Neuronal stem cell (in vitro differentiated cells): ENCODE measurements at regions not wholly inside any gene's neighbourhood (a gene's known extent, or its start where the extent isn't known, plus 50 kb on each side); places are given as distances from the start of the nearest gene placed in this dataset.

ENCODE experiments used
- DNase-seq: peaks from one replicate; pipeline ENCODE4 v3.0.0-alpha.2; 2013; ENCODE audit warnings: low spot score
- H2AFZ ChIP-seq: one replicate; pipeline ENCODE4 v1.6.1; 2013; ENCODE audit warnings: mild to moderate bottlenecking, low read length, inconsistent platforms
- H2AK5ac ChIP-seq: 2 replicates; pipeline ENCODE4 v1.6.1; 2013; ENCODE audit warnings: low read depth, mild to moderate bottlenecking, inconsistent platforms, low read length, moderate library complexity, mixed read lengths
- H2BK120ac ChIP-seq: 2 replicates; pipeline ENCODE4 v1.6.1; 2013; ENCODE audit warnings: low read depth, mild to moderate bottlenecking, inconsistent platforms, low read length, moderate library complexity, mixed read lengths
- H2BK12ac ChIP-seq: one replicate; pipeline ENCODE4 v1.6.1; 2013; ENCODE audit warnings: low read length, inconsistent platforms
- H2BK15ac ChIP-seq: 2 replicates; pipeline ENCODE4 v1.6.1; 2013; ENCODE audit warnings: mild to moderate bottlenecking, low read length, inconsistent platforms, mixed read lengths
- H2BK5ac ChIP-seq: one replicate; pipeline ENCODE4 v1.6.1; 2013; ENCODE audit warnings: inconsistent platforms, mild to moderate bottlenecking, low read length, moderate library complexity
- H3K14ac ChIP-seq: one replicate; pipeline ENCODE4 v1.6.1; 2013; ENCODE audit warnings: low read length, inconsistent platforms
- H3K18ac ChIP-seq: 2 replicates; pipeline ENCODE4 v1.6.1; 2013; ENCODE audit warnings: low read length, inconsistent platforms
- H3K23ac ChIP-seq: 2 replicates; pipeline ENCODE4 v1.6.1; 2013; ENCODE audit warnings: low read depth, mild to moderate bottlenecking, mixed read lengths, low read length, inconsistent platforms; ENCODE audit not compliant: poor library complexity
- H3K27ac ChIP-seq: replicated peaks from 3 replicates; pipeline ENCODE4 v1.5.1; 2013; ENCODE audit warnings: low read length, inconsistent platforms
- H3K27me3 ChIP-seq, 3 experiments: 2 replicates each; pipeline ENCODE4 v1.6.1; 2013; ENCODE audit warnings: low read length in 3 of 3, mild to moderate bottlenecking in 2 of 3, inconsistent platforms in 1 of 3, low read depth in 1 of 3, mixed read lengths in 1 of 3, moderate library complexity in 1 of 3; ENCODE audit not compliant: control insufficient read depth in 3 of 3, insufficient read depth in 3 of 3
- H3K36me3 ChIP-seq, 2 donors: replicated peaks in 1 of 2; 2 replicates each; pipeline ENCODE4 v1.6.1; 2013; ENCODE audit warnings: low read length in 2 of 2; ENCODE audit not compliant: control insufficient read depth in 2 of 2, insufficient read depth in 2 of 2
- H3K4ac ChIP-seq: 2 replicates; pipeline ENCODE4 v1.6.1; 2013; ENCODE audit warnings: inconsistent platforms, mild to moderate bottlenecking, low read length, moderate library complexity
- H3K4me1 ChIP-seq, 2 donors: 1 replicate in 1 of 2; 2 replicates in 1 of 2; pipeline ENCODE4 v1.6.1; 2013; ENCODE audit warnings: low read length in 2 of 2, low read depth in 1 of 2; ENCODE audit not compliant: control insufficient read depth in 2 of 2, insufficient read depth in 1 of 2
- H3K4me2 ChIP-seq: one replicate; pipeline ENCODE4 v1.6.1; 2013; ENCODE audit warnings: mild to moderate bottlenecking, low read length, inconsistent platforms; ENCODE audit not compliant: insufficient read depth, poor library complexity, severe bottlenecking
- H3K4me3 ChIP-seq, 2 donors: 2 replicates each; pipeline ENCODE4 v1.5.1; 2013; ENCODE audit warnings: low read length in 2 of 2, mild to moderate bottlenecking in 2 of 2, inconsistent platforms in 1 of 2, moderate library complexity in 1 of 2
- H3K79me1 ChIP-seq: one replicate; pipeline ENCODE4 v1.6.1; 2013; ENCODE audit warnings: low read depth, mild to moderate bottlenecking, inconsistent platforms, low read length, moderate library complexity
- H3K9ac ChIP-seq: one replicate; pipeline ENCODE4 v1.6.1; 2013; ENCODE audit warnings: mild to moderate bottlenecking, low read depth, low read length, inconsistent platforms; ENCODE audit not compliant: poor library complexity
- H3K9me3 ChIP-seq, 2 donors: replicated peaks in 1 of 2; 2 replicates each; pipeline versions ENCODE3 to v1.6.1; 2013; ENCODE audit warnings: low read length in 2 of 2, mild to moderate bottlenecking in 2 of 2, inconsistent platforms in 1 of 2, low read depth in 1 of 2, mixed read lengths in 1 of 2, moderate library complexity in 1 of 2; ENCODE audit not compliant: control insufficient read depth in 2 of 2, insufficient read depth in 1 of 2
- H4K8ac ChIP-seq: one replicate; pipeline ENCODE4 v1.6.1; 2013; ENCODE audit warnings: low read depth, mild to moderate bottlenecking, inconsistent platforms, low read length, moderate library complexity
- H4K91ac ChIP-seq: one replicate; pipeline ENCODE4 v1.6.1; 2013; ENCODE audit warnings: low read length, low read depth, mild to moderate bottlenecking, inconsistent platforms; ENCODE audit not compliant: poor library complexity
- WGBS, 2 donors: extraction: QIAGEN DNeasy Blood & Tissue Kit; methylation state at CpG; one replicate each; pipeline ENCODE4 v1.1.7; 2013; ENCODE audit warnings: missing lambda C conversion rate in 2 of 2, mixed read lengths in 1 of 2; ENCODE audit not compliant: insufficient read length in 2 of 2, insufficient replicate concordance in 1 of 2; ENCODE audit errors: extremely low coverage in 2 of 2; 5-methylcytosine and 5-hydroxymethylcytosine counted together

GRCh38 chr4:11881947-11882346, 453.3 kb upstream of the HS3ST1 start:
- H3K14ac ChIP-seq = no peak overlapping the region
- no peak overlapping the region for H3K4me2 ChIP-seq
- H3K27ac ChIP-seq = no peak overlapping the region
- no peak overlapping the region for H3K9ac ChIP-seq
- H3K23ac ChIP-seq = no peak overlapping the region
- no peaks in the 10 kb centered on the region for H3K4me1 ChIP-seq
- no peak overlapping the region for H2BK15ac ChIP-seq
- H3K4ac ChIP-seq = no peak overlapping the region
- H2AFZ ChIP-seq = no peak overlapping the region
- no peaks in the 10 kb centered on the region for H3K79me1 ChIP-seq
- DNase-seq = no peak
- H2AK5ac ChIP-seq = no peak overlapping the region
- no peaks in the 10 kb centered on the region for H3K27me3 ChIP-seq
- no peak overlapping the region for H2BK120ac ChIP-seq
- H3K4me3 ChIP-seq = no peak overlapping the region
- no peaks in the 10 kb centered on the region for H3K36me3 ChIP-seq
- H2BK12ac ChIP-seq = no peak overlapping the region
- H4K91ac ChIP-seq = no peak overlapping the region
- H3K9me3 ChIP-seq = peaks cover 0 to 2% of the 10 kb centered on the region in 2 donors
- H2BK5ac ChIP-seq = no peak overlapping the region
- H4K8ac ChIP-seq = no peak overlapping the region
- H3K18ac ChIP-seq = no peak overlapping the region

DNA sequence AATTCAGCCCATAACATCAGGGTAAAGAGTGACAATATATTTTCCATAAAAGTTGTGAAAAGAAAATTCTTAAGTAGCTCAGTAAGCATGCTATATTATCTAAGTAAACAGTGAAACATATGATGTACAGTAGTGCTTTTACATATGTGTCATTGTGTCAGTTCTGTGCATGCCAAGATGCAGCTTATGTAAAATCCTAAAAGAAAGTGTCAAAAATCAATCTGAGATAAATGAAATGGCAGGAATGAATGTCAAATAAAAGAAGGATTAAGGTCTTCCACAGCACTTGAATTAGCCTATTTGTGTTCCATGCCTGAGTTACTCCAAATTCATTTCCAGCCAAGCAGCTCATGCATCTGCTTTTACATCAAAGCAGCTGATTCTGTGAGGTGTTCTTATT, 452.7 kb upstream of the HS3ST1 start:
- no peak overlapping the region for H4K91ac ChIP-seq

GRCh38 chr4:11878241-11878640, 449.5 kb upstream of the HS3ST1 start:
- H2BK15ac ChIP-seq = no peak overlapping the region
- no peak overlapping the region for H3K4me3 ChIP-seq
- H2AFZ ChIP-seq = no peak overlapping the region
- no peaks in the 10 kb centered on the region for H3K79me1 ChIP-seq
- no peak overlapping the region for H2BK5ac ChIP-seq
- no peak overlapping the region for H3K4ac ChIP-seq
- H3K36me3 ChIP-seq = no peaks in the 10 kb centered on the region
- H3K4me1 ChIP-seq = no peaks in the 10 kb centered on the region
- DNase-seq = no peak
- H3K27ac ChIP-seq = no peak overlapping the region
- H3K4me2 ChIP-seq = no peak overlapping the region
- no peak overlapping the region for H3K14ac ChIP-seq
- H2AK5ac ChIP-seq = no peak overlapping the region
- no peak overlapping the region for H4K8ac ChIP-seq
- H3K9ac ChIP-seq = no peak overlapping the region
- no peak overlapping the region for H2BK12ac ChIP-seq
- H3K18ac ChIP-seq = no peak overlapping the region
- WGBS, 2 donors = no CpG with 5 or more reads among the region's 3 CpGs
- H3K27me3 ChIP-seq = no peaks in the 10 kb centered on the region
- no peak overlapping the region for H4K91ac ChIP-seq
- H2BK120ac ChIP-seq = no peak overlapping the region
- no peak overlapping the region for H3K23ac ChIP-seq
- peaks cover 5 to 6% of the 10 kb centered on the region in 2 donors for H3K9me3 ChIP-seq

More for the DNA sequence above, 452.7 kb upstream of the HS3ST1 start:
- Histone ChIP-seq H3K18ac (no peak overlapping the region), H3K4me1 (no peaks in the 10 kb centered on the region), H2BK120ac (no peak overlapping the region), H3K27me3 (no peaks in the 10 kb centered on the region), H3K4me2 (no peak overlapping the region), H2BK15ac (no peak overlapping the region), H3K4ac (no peak overlapping the region), H2AFZ (no peak overlapping the region), H2BK5ac (no peak overlapping the region), H4K8ac (no peak overlapping the region), H3K79me1 (no peaks in the 10 kb centered on the region), H3K4me3 (no peak overlapping the region), H2BK12ac (no peak overlapping the region), H3K9ac (no peak overlapping the region), H3K23ac (no peak overlapping the region), H3K27ac (no peak overlapping the region), H3K36me3 (no peaks in the 10 kb centered on the region), H2AK5ac (no peak overlapping the region), H3K9me3 (peaks cover 0 to 2% of the 10 kb centered on the region in 2 donors), H3K14ac (no peak overlapping the region)
- DNase-seq = no peak

- no peaks in the 10 kb centered on the region for H3K36me3 ChIP-seq
- no peaks in the 10 kb centered on the region for H3K4me1 ChIP-seq
- H3K18ac ChIP-seq = no peak overlapping the region
- H2BK5ac ChIP-seq = no peak overlapping the region
- no peak overlapping the region for H3K4me3 ChIP-seq
- no peak overlapping the region for H2BK15ac ChIP-seq
- no peak overlapping the region for H2BK120ac ChIP-seq
- no peak overlapping the region for H3K4ac ChIP-seq
- H3K79me1 ChIP-seq = no peaks in the 10 kb centered on the region
- no peak overlapping the region for H2AFZ ChIP-seq
- no peak overlapping the region for H4K91ac ChIP-seq
- no peak overlapping the region for H3K23ac ChIP-seq
- H2AK5ac ChIP-seq = no peak overlapping the region
- no peak overlapping the region for H3K14ac ChIP-seq
- no peaks in the 10 kb centered on the region for H3K27me3 ChIP-seq
- H3K4me2 ChIP-seq = no peak overlapping the region
- no peak for DNase-seq
- H3K9me3 ChIP-seq = peaks cover 5 to 6% of the 10 kb centered on the region in 2 donors
- no peak overlapping the region for H3K27ac ChIP-seq
- H3K9ac ChIP-seq = no peak overlapping the region
- no peak overlapping the region for H2BK12ac ChIP-seq
- H4K8ac ChIP-seq = no peak overlapping the region
Measured at GRCh38 chr4:11876104-11876503, 447.4 kb upstream of the HS3ST1 start.
